NCI-H2227 treated with DMSO at 0.1 percent for 48 hours (cell line): ENCODE measurements at regions not wholly inside any gene's neighbourhood (a gene's known extent, or its start where the extent isn't known, plus 50 kb on each side); places are given as distances from the start of the nearest gene placed in this dataset.

Source experiments
- DNase-seq: peaks from one replicate; lab custom pipeline; 2025; lab: John Stamatoyannopoulos, UW

DNA sequence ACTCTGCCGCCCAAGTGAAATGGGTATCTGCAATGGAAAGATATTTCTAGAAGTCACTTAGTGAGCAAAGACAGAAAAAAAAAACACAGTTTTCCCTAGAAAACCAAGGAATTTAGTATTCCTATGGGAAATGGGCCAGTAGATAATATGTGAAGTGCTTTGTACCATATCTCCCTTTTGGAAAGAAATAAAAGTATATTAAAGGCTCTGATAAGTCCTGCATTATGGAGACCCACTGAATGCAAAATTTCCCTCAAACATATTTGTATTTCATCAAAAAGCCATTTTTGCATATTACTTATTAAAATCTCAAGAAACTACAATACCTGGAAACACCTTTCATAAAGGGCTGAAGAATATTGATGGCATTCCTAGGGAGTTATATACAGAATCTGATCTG is 51.6 kb upstream of the DYNLRB2 start:
- DNase-seq, result no peak

DNA sequence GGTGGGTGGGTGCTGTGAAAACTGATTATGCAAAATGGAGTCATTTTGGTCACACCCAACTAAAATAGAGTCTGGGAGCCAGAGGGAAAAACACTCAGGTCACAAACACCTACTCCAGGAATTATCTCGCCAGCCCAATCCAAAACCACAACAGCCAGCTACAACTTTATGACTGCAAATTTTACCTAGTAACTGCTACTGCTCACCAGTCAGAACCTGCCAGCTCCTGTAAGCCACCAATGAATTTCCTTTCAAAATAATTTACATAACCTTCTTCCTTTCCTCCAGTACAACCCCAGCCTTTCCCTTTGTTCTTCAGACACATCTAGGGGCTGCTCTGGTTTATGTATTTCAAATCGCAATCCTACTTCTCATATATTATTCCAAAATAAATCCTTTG is 52.6 kb upstream of the DYNLRB2 start:
- DNase-seq, result no peak

DNA sequence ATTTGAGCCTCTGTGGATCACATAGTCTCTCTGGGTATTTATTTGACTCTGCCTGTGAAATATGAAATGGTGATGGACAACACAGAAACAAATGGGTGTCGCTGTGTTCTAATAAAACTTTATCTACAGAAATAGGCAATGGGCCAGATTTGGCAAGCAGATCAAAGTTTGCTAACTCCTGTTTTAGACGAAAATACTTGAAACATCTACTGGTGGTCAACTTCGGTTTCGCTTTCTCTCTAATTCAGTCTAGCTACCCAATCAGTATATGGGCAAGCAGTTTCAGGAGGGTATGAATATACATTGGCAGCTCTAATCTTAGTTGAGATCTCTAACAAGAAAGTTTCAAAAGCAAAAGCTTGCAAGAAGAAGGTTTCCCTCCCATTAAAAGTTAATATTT is 60.1 kb upstream of the DYNLRB2 start:
- DNase-seq, result no peak

DNA sequence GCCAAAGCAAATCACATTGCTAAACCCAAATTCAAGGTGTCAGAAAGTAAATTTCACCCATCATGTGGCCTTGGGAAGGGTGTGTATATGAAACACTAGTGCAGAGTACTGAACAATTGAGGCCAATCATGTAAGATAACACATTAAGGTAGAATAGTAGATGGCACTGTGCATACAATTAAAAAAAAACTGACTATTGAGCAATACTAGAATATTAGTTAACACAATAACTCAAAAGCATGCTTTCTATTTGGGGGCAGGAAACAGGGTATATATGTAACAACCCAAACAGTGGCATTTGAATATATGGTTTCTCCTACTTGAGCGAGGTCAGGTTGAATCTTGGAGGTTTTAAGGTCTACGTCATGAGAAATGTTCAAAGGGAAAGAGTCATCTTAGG is 63.0 kb upstream of the DYNLRB2 start:
- DNase-seq, result no peak

DNA sequence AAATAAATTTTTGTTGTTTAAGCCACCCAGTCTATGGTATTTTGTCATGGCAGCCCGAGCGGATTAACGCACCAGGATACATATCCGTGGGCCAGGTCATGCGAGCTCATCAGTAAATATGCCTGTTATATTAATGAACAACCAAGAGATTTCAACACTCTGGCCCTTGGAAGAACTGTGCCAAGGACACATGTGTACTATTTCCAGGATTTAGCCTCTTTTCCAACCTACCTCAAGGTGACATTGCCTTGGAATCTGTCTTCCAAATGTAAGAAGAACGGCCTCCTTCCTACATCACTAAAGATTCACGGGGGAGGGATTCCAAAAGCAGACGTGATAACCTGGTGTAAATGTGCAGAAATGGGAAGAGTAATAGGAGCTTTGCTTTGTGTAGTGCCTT is 72.8 kb upstream of the DYNLRB2 start:
- DNase-seq, result no peak

DNA sequence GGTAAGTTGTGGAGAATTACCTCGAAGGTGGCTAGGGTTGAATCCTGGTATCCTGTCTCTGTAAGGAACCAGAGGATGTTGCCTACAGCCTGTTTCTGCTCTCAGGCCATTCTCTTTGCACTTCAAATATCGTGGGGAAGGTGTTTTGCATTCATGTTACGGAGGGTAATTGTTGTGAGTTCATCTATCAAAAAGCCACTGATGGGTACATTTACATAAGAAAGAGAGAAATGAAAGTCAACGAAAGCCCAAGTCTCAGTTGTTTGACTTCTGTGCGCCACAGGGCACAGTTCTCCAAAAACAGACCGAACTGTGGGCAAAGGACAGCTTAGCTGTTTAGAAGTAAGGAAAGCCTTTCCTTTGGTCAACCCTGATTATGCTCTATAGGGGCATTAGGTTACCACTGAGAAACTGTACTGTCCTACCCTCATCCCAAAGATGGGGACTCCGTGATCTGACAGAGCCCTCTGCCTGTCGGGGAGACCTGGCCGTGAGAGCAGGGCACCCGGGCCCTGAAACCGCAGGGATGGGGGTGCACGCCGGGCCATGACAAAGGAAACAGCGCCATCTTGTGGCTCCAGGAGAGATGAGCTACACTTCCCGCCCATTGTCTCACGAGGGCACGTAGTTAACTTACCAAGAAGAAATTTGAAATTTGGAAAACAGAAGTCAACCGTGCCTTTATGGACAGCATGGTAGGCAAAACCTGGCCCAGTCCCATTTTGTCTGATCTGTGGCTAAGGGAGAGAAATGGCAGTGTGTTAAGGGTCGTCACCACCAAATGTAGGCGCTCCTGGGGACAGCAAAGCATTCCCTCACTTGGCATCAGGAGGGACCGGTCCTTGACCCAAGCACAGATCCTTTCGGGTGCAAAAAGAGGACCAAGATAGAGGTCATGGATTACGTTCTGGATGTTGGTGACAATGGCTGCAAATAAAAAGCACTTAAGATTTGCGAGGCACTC is 74.5 kb upstream of the DYNLRB2 start:
- peak; percentile 52 for DNase-seq

DNA sequence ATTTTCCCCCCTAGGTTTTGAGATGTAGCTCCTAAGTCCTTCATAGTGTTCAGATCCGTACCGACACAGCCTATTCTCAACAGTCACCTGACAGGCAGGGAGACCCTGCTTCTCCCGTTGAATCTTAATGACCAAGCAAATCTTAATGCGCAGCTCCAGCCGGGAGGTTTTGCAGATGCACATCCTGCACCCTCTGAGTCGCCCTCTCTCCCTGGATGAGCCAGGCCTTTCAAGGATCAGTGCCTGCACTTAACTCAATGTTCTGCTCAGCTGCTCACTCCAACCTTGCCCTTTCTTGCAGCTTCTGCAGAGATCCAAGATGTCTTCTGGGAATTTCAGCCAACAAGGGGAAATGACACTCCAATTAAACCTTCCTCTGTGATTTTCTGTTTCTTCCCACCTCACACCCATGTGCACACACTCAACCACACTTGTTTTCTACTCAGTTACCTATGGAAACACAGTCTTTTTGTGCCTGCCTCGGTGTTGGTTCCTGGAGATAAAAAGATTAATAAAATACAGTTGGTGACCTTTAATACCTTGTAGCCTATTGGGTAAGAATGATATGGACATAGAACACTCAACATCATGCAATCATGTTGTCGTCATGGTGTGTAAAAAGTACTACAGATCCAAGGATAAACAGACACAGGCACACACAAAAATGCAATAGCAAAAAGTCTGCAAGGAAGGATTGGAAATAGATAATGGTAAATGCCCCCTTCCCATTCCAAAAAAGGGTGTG is 76.9 kb upstream of the DYNLRB2 start:
- DNase-seq, result no peak

DNA sequence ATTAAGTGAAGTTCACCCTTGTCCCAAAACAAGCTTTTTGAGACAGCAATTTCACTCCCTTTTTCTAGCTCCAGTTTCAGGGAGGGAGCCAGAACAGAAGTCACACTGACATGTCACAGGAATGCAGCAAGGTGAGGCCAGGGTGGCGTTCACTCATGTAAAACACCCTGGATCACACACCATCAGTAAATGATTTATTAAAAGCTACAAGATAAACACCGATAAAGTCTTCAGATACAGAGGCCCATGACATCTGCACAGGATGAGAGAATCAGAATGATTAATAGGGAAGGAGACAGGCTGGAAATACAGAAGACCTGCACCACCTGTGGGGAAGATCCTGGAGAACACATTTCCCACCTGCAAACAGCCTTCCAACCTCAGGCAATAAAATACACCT is 77.5 kb upstream of the DYNLRB2 start:
- no peak for DNase-seq

DNA sequence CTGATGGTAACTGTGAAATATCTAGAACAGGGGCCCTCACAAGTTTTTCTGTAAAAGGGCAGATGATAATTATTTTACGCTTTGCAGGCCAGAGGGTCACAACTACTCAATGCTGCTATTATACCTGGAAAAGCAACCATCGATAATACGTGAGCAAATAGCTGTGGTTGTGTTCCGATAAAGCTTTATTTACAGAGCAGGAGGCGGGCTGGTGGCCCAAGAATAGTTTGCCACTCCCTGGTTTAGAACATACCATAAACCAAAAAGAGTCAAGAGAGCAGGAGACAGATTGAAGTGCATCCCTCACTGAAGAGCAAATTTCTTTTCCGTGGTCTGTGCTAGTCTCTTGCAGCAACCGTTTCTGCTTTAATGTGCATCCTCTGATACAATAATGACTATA is 77.9 kb upstream of the DYNLRB2 start:
- DNase-seq, result no peak

DNA sequence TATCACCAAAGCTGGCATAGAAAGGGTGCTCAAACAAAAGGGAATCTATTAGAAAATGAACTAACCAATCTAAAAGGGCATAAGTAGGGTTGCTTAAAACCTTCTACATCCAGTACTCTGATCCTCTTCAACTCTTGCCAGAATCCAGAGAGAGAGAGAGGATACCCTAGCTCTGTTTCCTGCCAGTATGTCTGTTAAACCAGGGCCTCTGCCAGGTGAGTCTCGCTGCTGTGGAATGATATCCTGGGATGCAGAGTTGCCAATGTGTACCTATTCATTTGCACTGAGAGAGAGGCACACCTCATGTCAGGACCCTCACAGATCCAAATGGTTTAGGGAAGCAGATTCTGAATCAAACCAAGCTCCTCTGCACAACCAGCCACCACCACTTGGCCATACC is 79.8 kb upstream of the DYNLRB2 start:
- DNase-seq, result no peak

DNA sequence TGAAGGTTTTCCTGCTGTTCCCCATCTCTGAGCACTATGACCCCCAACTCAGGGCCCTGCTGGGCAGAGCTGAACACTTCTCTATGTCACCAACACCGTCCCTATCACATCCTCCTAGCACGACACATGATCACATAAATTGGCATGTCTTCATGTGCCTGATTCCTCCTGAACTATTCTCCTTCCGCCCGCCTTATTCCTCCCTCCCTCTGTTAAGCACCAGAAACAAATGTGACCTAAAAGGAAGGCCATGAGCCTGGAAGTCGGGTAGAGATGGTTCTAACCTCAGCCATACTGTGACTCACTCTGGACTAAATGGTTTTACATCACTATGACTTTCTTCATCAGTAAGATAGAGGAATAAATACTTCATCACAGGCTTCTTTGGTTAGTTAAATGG is 80.8 kb upstream of the DYNLRB2 start:
- no peak for DNase-seq

DNA sequence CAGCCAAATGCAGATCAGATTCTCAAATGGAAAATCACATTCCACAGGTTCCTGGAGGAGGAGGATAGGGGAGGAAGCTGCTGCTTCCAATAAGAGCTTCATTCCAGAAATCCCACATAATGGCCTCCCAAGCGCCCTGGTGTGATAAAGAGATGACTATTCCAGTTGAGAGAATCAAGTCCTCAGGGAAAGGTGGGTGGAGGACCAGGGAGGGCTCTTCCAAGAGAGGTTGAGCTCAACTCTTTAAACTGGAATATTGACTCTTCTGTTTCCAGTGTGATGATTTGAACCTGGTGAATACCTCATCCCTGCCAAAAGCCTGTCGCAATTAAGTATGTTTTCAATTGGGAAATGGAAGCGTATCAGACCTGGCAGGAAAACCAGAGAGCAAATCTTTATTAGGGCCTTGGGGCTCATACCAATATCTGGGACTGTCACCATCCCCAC is 81.4 kb upstream of the DYNLRB2 start:
- no peak for DNase-seq

DNA sequence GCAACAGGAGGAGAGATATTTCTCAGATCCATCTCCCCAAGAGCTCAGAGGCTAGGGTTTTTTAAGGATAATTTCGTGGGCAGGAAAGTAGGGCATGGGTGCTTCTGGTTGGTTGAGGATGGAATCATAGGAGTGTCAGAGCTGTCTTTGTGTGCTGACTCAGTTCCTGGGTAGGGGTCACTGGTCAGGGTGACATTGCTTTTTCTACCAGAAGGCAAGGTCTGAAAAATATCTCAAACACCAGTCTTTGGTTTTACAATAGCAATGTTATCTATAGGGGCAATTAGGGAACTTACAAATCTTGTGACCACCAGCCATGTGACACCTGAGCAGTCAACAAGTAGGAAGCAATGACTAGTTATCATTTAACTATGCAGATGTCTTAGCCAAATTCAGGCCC is 82.9 kb upstream of the DYNLRB2 start:
- no peak for DNase-seq

DNA sequence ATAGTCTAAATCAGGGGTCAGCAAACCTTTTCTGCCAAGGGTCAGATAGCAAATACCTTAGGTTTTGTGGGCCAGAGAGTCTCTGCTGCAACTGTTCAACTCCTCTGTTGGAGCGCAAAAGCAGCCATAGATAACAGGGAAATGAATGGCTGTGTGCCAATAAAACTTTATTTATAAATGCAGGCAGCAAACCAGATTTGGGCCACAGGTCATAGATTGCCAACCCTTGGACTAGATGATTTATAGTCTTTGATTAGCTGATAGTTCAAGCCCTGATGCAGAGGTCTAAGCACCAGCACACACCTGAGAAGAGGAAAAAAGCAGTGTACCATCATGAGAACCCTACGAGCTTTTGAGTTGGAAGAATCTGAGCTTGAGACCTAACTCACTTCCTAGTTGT is 86.0 kb upstream of the DYNLRB2 start:
- no peak for DNase-seq

DNA sequence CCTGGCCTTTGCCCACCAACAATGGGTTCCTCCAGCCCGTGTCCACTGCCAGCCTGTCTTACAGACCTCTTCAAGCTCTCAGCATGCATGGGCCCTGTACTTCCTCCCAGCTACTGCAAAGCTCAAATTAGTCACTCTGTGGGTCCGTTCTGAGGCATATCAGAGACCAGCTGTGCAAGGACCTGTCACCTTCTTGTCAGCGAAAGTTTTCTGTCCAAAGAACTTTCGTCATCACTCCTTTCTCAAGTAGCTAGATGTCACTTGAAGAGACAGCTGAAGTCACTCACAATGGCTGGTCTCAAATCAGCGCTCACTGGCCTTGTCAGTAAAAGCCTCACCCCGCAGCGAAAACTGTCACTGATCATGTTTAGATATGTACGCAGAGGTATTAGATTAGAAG is 91.4 kb upstream of the DYNLRB2 start:
- DNase-seq, result no peak

DNA sequence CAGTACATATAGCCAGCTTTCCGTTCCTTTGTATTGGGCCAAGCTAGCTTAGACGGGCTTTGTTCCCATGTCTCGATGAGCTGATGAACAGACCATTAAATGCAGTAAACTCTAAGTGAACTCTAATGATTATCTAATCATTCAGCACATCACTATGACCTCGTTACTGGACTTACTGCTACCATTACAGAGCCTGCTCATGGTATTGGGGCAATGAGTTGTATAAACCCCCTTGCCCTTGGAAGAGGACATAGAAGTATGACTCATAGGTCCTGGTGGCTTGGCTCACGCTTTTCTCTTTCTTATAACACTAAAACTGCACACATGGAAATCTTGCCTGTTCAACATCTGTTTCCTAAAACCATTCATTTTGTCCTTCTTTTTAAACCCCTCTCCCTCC is 93.6 kb upstream of the DYNLRB2 start:
- no peak for DNase-seq

DNA sequence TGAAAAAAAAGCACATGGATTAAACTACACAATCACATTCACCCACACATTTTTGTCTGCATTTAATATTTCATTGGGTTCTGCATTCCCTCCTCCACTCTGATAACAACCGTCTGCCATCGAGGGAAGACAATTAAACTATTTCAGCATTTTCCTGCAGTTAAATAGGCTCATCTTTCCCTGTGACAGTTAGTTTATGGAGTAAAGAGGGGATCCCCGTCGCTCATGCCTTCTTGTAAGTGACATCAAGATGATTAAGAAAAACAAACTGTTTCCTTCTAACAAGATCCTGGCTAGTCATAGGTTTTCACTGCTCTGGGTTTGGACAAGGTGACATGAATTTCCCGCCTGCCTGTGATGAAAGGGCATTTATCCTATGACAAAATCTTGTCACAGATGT is 98.0 kb upstream of the DYNLRB2 start:
- no peak for DNase-seq

DNA sequence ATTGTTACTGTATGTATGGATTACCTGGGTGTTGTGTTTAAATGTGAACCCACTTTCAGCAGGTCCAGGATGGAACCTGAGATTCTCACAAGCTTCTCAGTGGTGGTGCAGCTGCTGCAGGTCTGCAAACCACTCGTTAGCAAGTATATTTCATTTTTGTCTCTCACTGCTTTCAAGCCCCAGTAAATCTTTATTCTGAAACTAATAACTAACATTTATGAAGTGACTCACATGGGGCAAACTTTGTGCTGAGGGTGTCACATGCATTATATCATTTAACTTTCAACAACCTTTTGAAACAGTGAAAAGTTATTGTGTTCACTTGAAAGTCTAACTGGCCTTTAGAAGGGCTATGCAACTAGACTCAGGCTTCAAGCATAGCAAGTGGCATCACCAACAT is 98.9 kb upstream of the DYNLRB2 start:
- DNase-seq, result no peak

DNA sequence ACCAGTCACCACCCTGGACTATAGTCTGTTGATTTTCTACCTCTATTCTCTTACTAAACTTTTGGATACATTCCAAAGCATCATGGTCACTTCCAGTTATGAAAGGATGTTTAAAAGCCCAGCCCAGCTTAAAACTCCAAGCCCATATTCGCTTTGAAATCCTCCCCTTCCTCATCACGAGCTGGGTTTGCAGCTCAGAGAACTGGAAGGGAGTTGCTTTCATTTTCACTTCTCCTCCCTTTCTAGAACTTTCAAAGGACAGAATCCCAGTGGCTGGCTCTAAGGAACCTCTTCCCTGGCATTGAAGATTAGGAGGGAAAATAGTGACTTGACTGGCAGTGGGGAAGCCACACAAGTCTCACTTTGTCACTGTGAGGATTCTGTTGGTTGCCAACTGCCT is 100.1 kb upstream of the DYNLRB2 start:
- no peak for DNase-seq

DNA sequence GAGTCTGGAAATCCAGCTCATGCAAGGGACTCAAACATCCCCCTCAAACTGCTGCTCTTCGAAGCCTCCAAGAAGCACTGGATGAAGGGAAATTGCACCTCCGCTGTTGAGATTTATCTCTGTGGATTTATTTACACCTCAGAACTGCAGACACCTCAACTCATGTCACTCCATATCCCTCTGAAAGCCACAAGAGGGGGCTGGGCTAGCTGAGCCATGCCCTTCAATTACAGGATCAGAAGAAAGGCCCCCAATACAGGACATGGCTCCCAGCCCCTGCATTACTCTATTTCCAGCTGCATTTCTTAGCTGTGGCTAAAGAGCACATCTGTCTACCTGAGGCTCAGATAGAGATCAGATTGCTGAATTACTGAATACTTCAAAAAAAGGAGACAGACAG is 103.1 kb upstream of the DYNLRB2 start:
- no peak for DNase-seq

DNA sequence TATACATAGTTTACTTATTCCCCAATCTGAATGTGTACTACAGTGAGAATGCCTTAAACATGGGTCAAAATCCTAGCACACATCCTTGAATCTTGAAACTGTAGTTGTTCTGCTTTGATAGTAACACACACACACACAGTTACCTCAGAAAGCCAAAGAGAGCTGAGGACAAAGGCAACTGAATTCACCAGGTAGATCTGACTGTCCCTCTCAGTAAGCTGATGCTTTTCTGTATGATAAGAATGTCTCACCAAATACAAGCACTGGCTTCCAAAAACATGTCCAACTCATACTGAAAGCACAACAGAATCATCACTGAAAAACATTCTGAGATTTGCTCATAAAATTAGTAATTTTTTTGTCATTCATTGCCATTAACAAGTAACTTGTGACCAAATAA is 104.3 kb upstream of the DYNLRB2 start:
- DNase-seq, result no peak

DNA sequence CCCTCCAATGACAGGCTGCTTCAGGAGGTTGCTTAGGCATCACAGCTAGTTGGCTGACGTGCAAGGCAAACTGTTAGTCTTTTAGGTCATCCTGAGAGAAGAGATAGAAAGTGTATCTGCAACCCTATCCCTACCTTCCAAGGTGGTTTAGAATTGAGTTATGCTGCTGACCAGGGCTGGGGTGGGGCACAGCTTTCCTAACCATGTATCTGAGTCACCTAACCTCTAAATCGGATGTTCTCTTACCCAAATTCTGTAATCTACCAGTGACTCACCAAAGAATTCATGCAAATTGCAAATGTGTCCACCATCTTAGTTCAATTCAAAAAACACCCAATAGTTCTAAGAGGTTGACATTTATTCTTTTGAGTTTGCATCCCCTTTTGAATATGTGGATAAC is 107.2 kb upstream of the DYNLRB2 start:
- DNase-seq, result no peak

DNA sequence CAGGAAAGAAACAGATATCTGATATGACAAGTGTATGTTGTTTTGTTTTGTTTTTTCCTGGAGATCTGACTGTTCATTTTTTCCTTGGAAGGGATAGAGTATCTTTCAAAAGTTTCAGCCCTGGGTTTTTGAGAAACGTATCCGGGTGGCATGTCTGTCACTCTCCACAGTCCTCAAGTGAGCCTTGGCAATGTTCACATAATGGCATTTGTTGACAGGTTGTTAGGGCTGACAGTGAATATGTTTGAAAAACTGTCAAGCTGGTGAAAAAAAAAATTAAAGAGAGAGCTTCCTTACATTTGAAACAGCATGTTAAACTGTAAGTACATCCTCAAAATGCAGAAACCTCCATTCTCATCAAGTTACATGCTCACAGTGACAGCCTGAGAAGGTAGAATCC is 113.0 kb upstream of the DYNLRB2 start:
- DNase-seq, result no peak
